ENCODE measurements at regions not wholly inside any gene's neighbourhood (a gene's known extent, or its start where the extent isn't known, plus 50 kb on each side); places are given as distances from the start of the nearest gene placed in this dataset.

- Histone ChIP-seq H3K23me2 (ENCODE audit: low read depth, low read length) (no peaks in the 10 kb centered on the region), H3K56ac (replicated peaks; ENCODE audit: insufficient read length, low read depth, low read length) (no peak overlapping the region), H3K18ac (ENCODE audit: extremely low read depth, low read length) (no peak overlapping the region), H3K23ac (ENCODE audit: insufficient read length) (no peak overlapping the region), H4K91ac (replicated peaks; ENCODE audit: insufficient read length, low read length) (no peak overlapping the region), H4K20me1 (replicated peaks in 1 of 2; ENCODE audit: control insufficient read depth in 1 of 2, insufficient read depth in 2 of 2, low read length in 2 of 2) (no peaks in the 10 kb centered on the region), H3K4ac (replicated peaks; ENCODE audit: insufficient read length, low read depth, low read length) (no peak overlapping the region), H3K14ac (ENCODE audit: insufficient read length) (no peak overlapping the region), H3K36me3 (ENCODE audit: control insufficient read depth in 2 of 4, insufficient read depth in 4 of 4, low read length in 3 of 4) (no peaks in the 10 kb centered on the region), H2BK20ac (ENCODE audit: low read length) (no peak overlapping the region), H3K4me1 (replicated peaks in 1 of 4; ENCODE audit: control insufficient read depth in 3 of 4, insufficient read depth in 4 of 4, low read length in 3 of 4) (no peaks in the 10 kb centered on the region), H2AFZ (ENCODE audit: low read length) (no peak overlapping the region), H2BK15ac (ENCODE audit: low read length) (no peak overlapping the region), H3K4me3 (ENCODE audit: extremely low read depth in 1 of 4, insufficient read depth in 2 of 4, low read depth in 3 of 4, low read length in 4 of 4) (no peak overlapping the region), H2BK5ac (ENCODE audit: low read depth, low read length) (no peak overlapping the region), H3K27ac (ENCODE audit: low read depth, low read length) (no peak overlapping the region), H4K5ac (ENCODE audit: insufficient read length, low read depth, low read length) (no peak overlapping the region), H3K27me3 (replicated peaks in 1 of 4; ENCODE audit: control insufficient read depth in 3 of 4, extremely low read depth in 1 of 4, insufficient read depth in 3 of 4, low read length in 3 of 4) (peaks cover 0 to 1% (median 0%) of the 10 kb centered on the region in 4 experiments; a peak in 1 of 7 replicates), H4K8ac (ENCODE audit: extremely low read depth, insufficient read depth, low read length) (no peak overlapping the region), H2BK12ac (ENCODE audit: low read depth, low read length) (no peak overlapping the region), H3K4me2 (ENCODE audit: insufficient read depth in 1 of 2, low read depth in 2 of 2, low read length in 2 of 2) (no peak overlapping the region), H3K9me3 (ENCODE audit: insufficient read depth in 2 of 2, low read depth in 1 of 2, low read length in 1 of 2) (no peaks in the 10 kb centered on the region), H3K79me2 (ENCODE audit: control insufficient read depth in 1 of 2, insufficient read depth in 2 of 2, low read length in 2 of 2) (no peaks in the 10 kb centered on the region), H2BK120ac (replicated peaks; ENCODE audit: low read depth, low read length) (no peak overlapping the region), H3K79me1 (ENCODE audit: low read depth, low read length) (no peaks in the 10 kb centered on the region), H3K9ac (replicated peaks in 1 of 4; ENCODE audit: extremely low read depth in 1 of 4, low read depth in 3 of 4, low read length in 3 of 4) (no peak overlapping the region), H2AK5ac (ENCODE audit: low read depth, low read length) (no peak overlapping the region)
- ChIA-PET CTCF (ENCODE audit: partially characterized antibody) (no interaction called here), POLR2A (ENCODE audit: partially characterized antibody) (no interaction called here)
- FAIRE-seq (no peak), DNase-seq (ENCODE audit: low read depth in 1 of 2, low spot score in 2 of 2) (no peak)
- WGBS, 2 experiments (ENCODE audit: extremely low coverage in 1 of 2, insufficient coverage in 1 of 2, insufficient read length in 1 of 2, insufficient replicate concordance in 2 of 2, low coverage in 1 of 2, low lambda C conversion rate in 2 of 2, missing lambda C conversion rate in 1 of 2) = 88% methylated on average over 4 of the region's 4 CpGs; no CpG with 5 or more reads in 1 of the 2 experiments
- TF ChIP-seq CBX5 (IDR thresholded peaks at IDR 0.05; ENCODE audit: low read depth, low read length) (no peak), CTCF (IDR thresholded peaks at IDR 0.05; ENCODE audit: control extremely low read depth in 1 of 3, insufficient read depth in 1 of 3, low read depth in 1 of 3, low read length in 3 of 3) (no peak), SIX5 (IDR thresholded peaks at IDR 0.05; ENCODE audit: low read depth, low read length) (no peak), ASH2L (IDR thresholded peaks at IDR 0.05; ENCODE audit: low read length) (no peak), TEAD4 (IDR thresholded peaks at IDR 0.05; ENCODE audit: low read depth, low read length) (no peak), GABPA (IDR thresholded peaks at IDR 0.05; ENCODE audit: borderline replicate concordance, insufficient read depth, low read length) (no peak)
Observed at GRCh38 chr12:84136862-84137367, 775.7 kb downstream of the SLC6A15 start.

All from H1 (cell line).